H1 (cell line): ENCODE measurements at regions not wholly inside any gene's neighbourhood (a gene's known extent, or its start where the extent isn't known, plus 50 kb on each side); places are given as distances from the start of the nearest gene placed in this dataset.

Experiments
- CTCF ChIA-PET: fragments of 300-600 bp; sonication (Branson Sonifier 250); formaldehyde crosslinking; loops from one replicate; lab custom pipeline; 2021; ENCODE audit not compliant: partially characterized antibody; lab: Charles Lee
- POLR2A ChIA-PET: fragments of 300-600 bp; sonication (Branson Sonifier 250); formaldehyde crosslinking; loops from one replicate; lab custom pipeline; 2021; ENCODE audit warnings: inconsistent platforms; ENCODE audit not compliant: partially characterized antibody; lab: Charles Lee
- DNase-seq, 2 experiments: peaks; one replicate each; pipeline versions ENCODE4 v3.0.0 to v3.0.0-alpha.2; 2010 to 2022; ENCODE audit warnings: low spot score in 2 of 2, low read depth in 1 of 2, mixed read lengths in 1 of 2
- FAIRE-seq: peaks from 2 replicates; lab custom pipeline; 2011; peaks lifted over from hg19 to GRCh38; lab: Jason Lieb, UNC
- H2AFZ ChIP-seq: 2 replicates; pipeline ENCODE4 v1.8.1; 2012; ENCODE audit warnings: low read length, inconsistent platforms
- H2AK5ac ChIP-seq: 2 replicates; pipeline ENCODE4 v1.6.1; 2013; ENCODE audit warnings: low read depth, low read length
- H2BK120ac ChIP-seq: replicated peaks from 2 replicates; pipeline ENCODE3; 2013; ENCODE audit warnings: low read depth, low read length, inconsistent platforms
- H2BK12ac ChIP-seq: 2 replicates; pipeline ENCODE4 v1.6.1; 2013; ENCODE audit warnings: low read depth, low read length
- H2BK15ac ChIP-seq: 2 replicates; pipeline ENCODE4 v1.6.1; 2013; ENCODE audit warnings: low read length
- H2BK20ac ChIP-seq: 2 replicates; pipeline ENCODE4 v1.6.1; 2013; ENCODE audit warnings: low read length
- H2BK5ac ChIP-seq: 2 replicates; pipeline ENCODE4 v1.6.1; 2013; ENCODE audit warnings: low read depth, low read length
- H3K14ac ChIP-seq: 2 replicates; pipeline ENCODE4 v1.6.1; 2013; ENCODE audit warnings: inconsistent platforms; ENCODE audit not compliant: insufficient read length
- H3K18ac ChIP-seq: 2 replicates; pipeline ENCODE4 v1.6.1; 2013; ENCODE audit warnings: low read length; ENCODE audit errors: extremely low read depth
- H3K23ac ChIP-seq: 2 replicates; pipeline ENCODE4 v1.6.1; 2013; ENCODE audit warnings: inconsistent platforms; ENCODE audit not compliant: insufficient read length
- H3K23me2 ChIP-seq: 2 replicates; pipeline ENCODE4 v1.6.1; 2013; ENCODE audit warnings: low read depth, low read length
- H3K27ac ChIP-seq: 2 replicates; pipeline ENCODE4 v1.6.1; 2011; ENCODE audit warnings: low read depth, low read length, inconsistent platforms
- H3K27me3 ChIP-seq, 4 experiments: replicated peaks in 1 of 4; 1 replicate in 1 of 4; 2 replicates in 3 of 4; pipeline versions ENCODE4 v1.6.1 to v1.8.1; 2011 to 2013; ENCODE audit warnings: low read length in 3 of 4, mild to moderate bottlenecking in 3 of 4, inconsistent platforms in 2 of 4, mixed read lengths in 2 of 4, moderate library complexity in 1 of 4; ENCODE audit not compliant: control insufficient read depth in 3 of 4, insufficient read depth in 3 of 4; ENCODE audit errors: extremely low read depth in 1 of 4
- H3K36me3 ChIP-seq, 4 experiments: 2 replicates each; pipeline versions ENCODE4 v1.6.1 to v1.8.1; 2011 to 2013; ENCODE audit warnings: mild to moderate bottlenecking in 4 of 4, low read length in 3 of 4, moderate library complexity in 2 of 4, control low read depth in 1 of 4, inconsistent platforms in 1 of 4; ENCODE audit not compliant: insufficient read depth in 4 of 4, control insufficient read depth in 2 of 4
- H3K4ac ChIP-seq: replicated peaks from 2 replicates; pipeline ENCODE3; 2013; ENCODE audit warnings: low read length, low read depth, mixed read lengths, inconsistent platforms; ENCODE audit not compliant: insufficient read length
- H3K4me1 ChIP-seq, 4 experiments: replicated peaks in 1 of 4; 1 replicate in 1 of 4; 2 replicates in 3 of 4; pipeline versions ENCODE4 v1.6.1 to v1.8.1; 2011 to 2013; ENCODE audit warnings: low read length in 3 of 4, inconsistent platforms in 2 of 4, mixed read lengths in 1 of 4; ENCODE audit not compliant: insufficient read depth in 4 of 4, control insufficient read depth in 3 of 4
- H3K4me2 ChIP-seq, 2 experiments: 2 replicates each; pipeline versions ENCODE4 v1.6.1 to v1.8.1; 2011 to 2013; ENCODE audit warnings: low read depth in 2 of 2, low read length in 2 of 2, control low read depth in 1 of 2, inconsistent platforms in 1 of 2, mild to moderate bottlenecking in 1 of 2; ENCODE audit not compliant: insufficient read depth in 1 of 2
- H3K4me3 ChIP-seq, 4 experiments: fragments of 200-600, 300-600 bp in 1 of 4; sonication (generic), shearing (Covaris generic), sonication (Bioruptor Twin) in 1 of 4; 2 replicates each; pipeline versions ENCODE4 v1.5.1 to v1.8.1; 2011 to 2016; ENCODE audit warnings: low read length in 4 of 4, low read depth in 3 of 4, control low read depth in 2 of 4, inconsistent platforms in 2 of 4, mild to moderate bottlenecking in 2 of 4, mixed read lengths in 1 of 4, moderate library complexity in 1 of 4; ENCODE audit not compliant: insufficient read depth in 2 of 4; ENCODE audit errors: extremely low read depth in 1 of 4
- H3K56ac ChIP-seq: replicated peaks from 2 replicates; pipeline ENCODE3; 2013; ENCODE audit warnings: low read depth, mild to moderate bottlenecking, mixed read lengths, low read length, inconsistent platforms; ENCODE audit not compliant: insufficient read length
- H3K79me1 ChIP-seq: 2 replicates; pipeline ENCODE4 v1.6.1; 2013; ENCODE audit warnings: low read depth, low read length, control low read depth
- H3K79me2 ChIP-seq, 2 experiments: 2 replicates each; pipeline versions ENCODE4 v1.6.1 to v1.8.1; 2012 to 2013; ENCODE audit warnings: low read length in 2 of 2, mild to moderate bottlenecking in 2 of 2, inconsistent platforms in 1 of 2; ENCODE audit not compliant: insufficient read depth in 2 of 2, control insufficient read depth in 1 of 2
- H3K9ac ChIP-seq, 4 experiments: replicated peaks in 1 of 4; 1 replicate in 1 of 4; 2 replicates in 3 of 4; pipeline versions ENCODE4 v1.6.1 to v1.8.1; 2011 to 2013; ENCODE audit warnings: low read depth in 3 of 4, low read length in 3 of 4, control low read depth in 2 of 4, mild to moderate bottlenecking in 2 of 4, moderate library complexity in 2 of 4, inconsistent platforms in 1 of 4; ENCODE audit errors: extremely low read depth in 1 of 4
- H3K9me3 ChIP-seq, 2 experiments: 2 replicates each; pipeline versions ENCODE4 v1.6.1 to v1.8.1; 2012 to 2013; ENCODE audit warnings: mild to moderate bottlenecking in 2 of 2, moderate library complexity in 2 of 2, control low read depth in 1 of 2, inconsistent platforms in 1 of 2, low read depth in 1 of 2, low read length in 1 of 2, mixed read lengths in 1 of 2; ENCODE audit not compliant: insufficient read depth in 2 of 2
- H4K20me1 ChIP-seq, 2 experiments: replicated peaks in 1 of 2; 2 replicates each; pipeline versions ENCODE3 to v1.8.1; 2011 to 2013; ENCODE audit warnings: inconsistent platforms in 2 of 2, low read length in 2 of 2, mild to moderate bottlenecking in 1 of 2; ENCODE audit not compliant: insufficient read depth in 2 of 2, control insufficient read depth in 1 of 2
- H4K5ac ChIP-seq: 2 replicates; pipeline ENCODE4 v1.6.1; 2013; ENCODE audit warnings: low read length, low read depth, mixed read lengths, inconsistent platforms; ENCODE audit not compliant: insufficient read length
- H4K8ac ChIP-seq: 2 replicates; pipeline ENCODE4 v1.8.0; 2013; ENCODE audit warnings: mild to moderate bottlenecking, moderate library complexity, low read length, inconsistent platforms; ENCODE audit not compliant: insufficient read depth; ENCODE audit errors: extremely low read depth
- H4K91ac ChIP-seq: replicated peaks from 2 replicates; pipeline ENCODE3; 2013; ENCODE audit warnings: low read length, mixed read lengths, inconsistent platforms; ENCODE audit not compliant: insufficient read length
- BACH1 ChIP-seq: IDR thresholded peaks from 2 replicates; pipeline ENCODE4 v1.6.1; 2012; ENCODE audit warnings: low read length, improper control_type of control experiment
- WGBS, 2 experiments: shearing (Covaris generic) in 1 of 2; methylation state at CpG; one replicate each; pipeline versions ENCODE4 v1.1.6 to v1.1.7; 2013 to 2015; ENCODE audit warnings: low lambda C conversion rate in 2 of 2, mixed read lengths in 2 of 2, inconsistent platforms in 1 of 2, low coverage in 1 of 2, missing lambda C conversion rate in 1 of 2; ENCODE audit not compliant: insufficient replicate concordance in 2 of 2, insufficient coverage in 1 of 2, insufficient read length in 1 of 2; ENCODE audit errors: extremely low coverage in 1 of 2, missing lambda C conversion rate in 1 of 2; 5-methylcytosine and 5-hydroxymethylcytosine counted together

- Histone ChIP-seq H2BK120ac (no peak overlapping the region), H3K4me3 (no peak overlapping the region), H3K23ac (no peak overlapping the region), H3K18ac (no peak overlapping the region), H4K20me1 (no peaks in the 10 kb centered on the region), H3K9ac (no peak overlapping the region), H2BK12ac (no peak overlapping the region), H3K27me3 (peaks cover 0 to 1% (median 0%) of the 10 kb centered on the region in 4 experiments; a peak in 1 of 7 replicates), H2BK15ac (no peak overlapping the region), H3K56ac (no peak overlapping the region), H2AK5ac (no peak overlapping the region), H3K79me2 (no peaks in the 10 kb centered on the region), H4K8ac (no peak overlapping the region), H3K79me1 (no peaks in the 10 kb centered on the region), H2AFZ (no peak overlapping the region), H2BK5ac (no peak overlapping the region), H3K4me1 (peaks cover 0 to 7% (median 4%) of the 10 kb centered on the region in 4 experiments; a peak in 3 of 7 replicates), H3K14ac (no peak overlapping the region), H4K5ac (no peak overlapping the region), H4K91ac (no peak overlapping the region), H3K9me3 (no peaks in the 10 kb centered on the region), H2BK20ac (no peak overlapping the region), H3K27ac (no peak overlapping the region), H3K23me2 (no peaks in the 10 kb centered on the region), H3K4me2 (no peak overlapping the region), H3K4ac (no peak overlapping the region), H3K36me3 (no peaks in the 10 kb centered on the region)
- DNase-seq (no peak), FAIRE-seq (no peak)
- POLR2A ChIA-PET, result interaction anchor here (1.2 kb wide), 1 partner anchor 11 kb away, joined by 5 read pairs; no protein-coding TSS in a partner anchor
- CTCF ChIA-PET, result interaction anchor here (0.5 to 1.4 kb wide), 2 partner anchors 11 to 42 kb away, joined by 3 read pairs; no protein-coding TSS in a partner anchor
- 84% methylated on average over 2 of the region's 2 CpGs; no CpG with 5 or more reads in 1 of the 2 experiments for WGBS, 2 experiments
- TF ChIP-seq BACH1, result no peak
Measured at GRCh38 chr6:22917344-22917743, 348.0 kb downstream of the HDGFL1 start.
